IMR-90 (cell line): ENCODE measurements at regions not wholly inside any gene's neighbourhood (a gene's known extent, or its start where the extent isn't known, plus 50 kb on each side); places are given as distances from the start of the nearest gene placed in this dataset.

Experiments
- ATAC-seq: fragments of 200-7000 bp; cut with Tn5 transposase; 2 replicates; pipeline ENCODE4 v1.9.1; 2020; ENCODE audit warnings: low read depth, mild to moderate bottlenecking, moderate library complexity
- BruUV-seq: library from RNA; stranded (reverse); fragments of 400-500 nt; replicated peaks from 2 replicates; lab custom pipeline; 2021; lab: Mats Ljungman, UMichigan
- CTCF ChIA-PET: fragments of 300-600 bp; formaldehyde crosslinking; extraction: SDS; loops from one replicate; lab custom pipeline; 2021; ENCODE audit warnings: antibody characterized with exemption; lab: Yijun Ruan, JAX
- POLR2A ChIA-PET: fragments of 300-600 bp; sonication (Branson Sonifier 250); formaldehyde crosslinking; loops from one replicate; lab custom pipeline; 2022; ENCODE audit warnings: antibody characterized with exemption; ENCODE audit not compliant: unreplicated experiment; lab: Charles Lee
- DNase-seq: peaks from one replicate; pipeline ENCODE4 v3.0.0; 2013
- H2AFZ ChIP-seq: replicated peaks from 2 replicates; pipeline ENCODE3; 2013; ENCODE audit warnings: low read length, mild to moderate bottlenecking; ENCODE audit not compliant: poor library complexity
- H2AK5ac ChIP-seq: 2 replicates; pipeline ENCODE4 v1.6.1; 2013; ENCODE audit warnings: low read depth, low read length, inconsistent platforms
- H2AK9ac ChIP-seq: replicated peaks from 2 replicates; pipeline ENCODE3; 2013; ENCODE audit warnings: mild to moderate bottlenecking, low read depth, low read length, moderate library complexity; ENCODE audit not compliant: poor library complexity
- H2BK120ac ChIP-seq: 2 replicates; pipeline ENCODE4 v1.6.1; 2013; ENCODE audit warnings: low read depth, low read length, inconsistent platforms
- H2BK15ac ChIP-seq: 3 replicates; pipeline ENCODE4 v1.6.1; 2013; ENCODE audit warnings: low read depth, low read length, inconsistent platforms
- H2BK20ac ChIP-seq: 2 replicates; pipeline ENCODE4 v1.6.1; 2013; ENCODE audit warnings: low read depth, mild to moderate bottlenecking, inconsistent platforms, low read length, moderate library complexity
- H2BK5ac ChIP-seq: 2 replicates; pipeline ENCODE4 v1.6.1; 2013; ENCODE audit warnings: mild to moderate bottlenecking, low read depth, low read length, inconsistent platforms; ENCODE audit not compliant: poor library complexity, severe bottlenecking
- H3K14ac ChIP-seq: replicated peaks from 2 replicates; pipeline ENCODE4 v1.6.1; 2013; ENCODE audit warnings: low read depth, low read length, inconsistent platforms
- H3K18ac ChIP-seq: 2 replicates; pipeline ENCODE4 v1.6.1; 2013; ENCODE audit warnings: low read depth, low read length, control low read depth
- H3K23ac ChIP-seq: 2 replicates; pipeline ENCODE4 v1.6.1; 2013; ENCODE audit warnings: low read depth, low read length, inconsistent platforms
- H3K27ac ChIP-seq: 2 replicates; pipeline ENCODE4 v1.5.1; 2013; ENCODE audit warnings: mild to moderate bottlenecking, control low read depth, low read length; ENCODE audit not compliant: insufficient read depth
- H3K27me3 ChIP-seq: 2 replicates; pipeline ENCODE4 v1.6.1; 2013; ENCODE audit warnings: low read length; ENCODE audit not compliant: control insufficient read depth, insufficient read depth
- H3K36me3 ChIP-seq: 2 replicates; pipeline ENCODE4 v1.6.1; 2013; ENCODE audit warnings: low read length, mixed read lengths; ENCODE audit not compliant: control insufficient read depth, insufficient read depth
- H3K4ac ChIP-seq: 2 replicates; pipeline ENCODE4 v1.6.1; 2013; ENCODE audit warnings: low read depth, low read length, inconsistent platforms
- H3K4me1 ChIP-seq: 2 replicates; pipeline ENCODE4 v1.6.1; 2013; ENCODE audit warnings: low read length, mixed read lengths; ENCODE audit not compliant: control insufficient read depth, insufficient read depth
- H3K4me2 ChIP-seq: 2 replicates; pipeline ENCODE4 v1.6.1; 2013; ENCODE audit warnings: low read depth, mild to moderate bottlenecking, control low read depth, low read length, moderate library complexity
- H3K4me3 ChIP-seq: 2 replicates; pipeline ENCODE4 v1.5.1; 2013; ENCODE audit warnings: low read depth, mild to moderate bottlenecking, control low read depth, low read length, moderate library complexity; ENCODE audit not compliant: insufficient read depth
- H3K56ac ChIP-seq: 2 replicates; pipeline ENCODE4 v1.6.1; 2013; ENCODE audit warnings: low read length, inconsistent platforms; ENCODE audit not compliant: insufficient read depth; ENCODE audit errors: extremely low read depth
- H3K79me1 ChIP-seq, 2 experiments: 2 replicates each; pipeline ENCODE4 v1.6.1; 2013; ENCODE audit warnings: low read length in 2 of 2, inconsistent platforms in 1 of 2, low read depth in 1 of 2
- H3K9ac ChIP-seq: 2 replicates; pipeline ENCODE4 v1.6.1; 2013; ENCODE audit warnings: low read depth, low read length, control low read depth
- H3K9me1 ChIP-seq: 2 replicates; pipeline ENCODE4 v1.6.1; 2013; ENCODE audit warnings: low read length, inconsistent platforms; ENCODE audit not compliant: insufficient read depth
- H3K9me3 ChIP-seq: 2 replicates; pipeline ENCODE4 v1.6.1; 2013; ENCODE audit warnings: low read length; ENCODE audit not compliant: control insufficient read depth, insufficient read depth
- H4K20me1 ChIP-seq: 2 replicates; pipeline ENCODE4 v1.6.1; 2013; ENCODE audit warnings: low read length, inconsistent platforms; ENCODE audit not compliant: insufficient read depth
- H4K5ac ChIP-seq: 2 replicates; pipeline ENCODE4 v1.6.1; 2013; ENCODE audit warnings: mild to moderate bottlenecking, low read depth, low read length, control low read depth
- H4K8ac ChIP-seq, 2 experiments: 2 replicates each; pipeline ENCODE4 v1.6.1; 2013; ENCODE audit warnings: low read depth in 2 of 2, low read length in 2 of 2, control low read depth in 1 of 2, inconsistent platforms in 1 of 2
- H4K91ac ChIP-seq: 2 replicates; pipeline ENCODE4 v1.6.1; 2013; ENCODE audit warnings: low read depth, low read length, inconsistent platforms; ENCODE audit not compliant: insufficient read depth
- CEBPB ChIP-seq: IDR thresholded peaks from 2 replicates; pipeline ENCODE4 v1.6.1; 2012; ENCODE audit warnings: low read depth, low read length, improper control_type of control experiment
- CHD1 ChIP-seq: IDR thresholded peaks from 2 replicates; pipeline ENCODE4 v1.6.1; 2012; ENCODE audit warnings: low read depth, low read length, improper control_type of control experiment
- NFE2L2 ChIP-seq: fragments of 150-350 bp; IDR thresholded peaks from 2 replicates; pipeline ENCODE4 v1.6.1; 2016; ENCODE audit warnings: low read depth, mild to moderate bottlenecking, low read length
- WGBS, 2 experiments: methylation state at CpG; one replicate each; pipeline versions ENCODE4 v1.1.5 to v1.1.7; 2013; ENCODE audit warnings: missing lambda C conversion rate in 2 of 2; ENCODE audit not compliant: insufficient read length in 1 of 2; ENCODE audit errors: extremely low coverage in 2 of 2; 5-methylcytosine and 5-hydroxymethylcytosine counted together
- dilution Hi-C: fragments of 300-500 bp; cut with HindIII; formaldehyde crosslinking; loops from one replicate; pipeline ENCODE4 v1.14.3; 2018; ENCODE audit warnings: low sequenced_read_pairs; ENCODE audit not compliant: unreplicated experiment
- in situ Hi-C: fragments of 300-500 bp; cut with MboI; formaldehyde crosslinking; loops from 3 replicates; pipeline ENCODE4 v1.14.3; 2019; ENCODE audit warnings: low sequenced_read_pairs, inconsistent platforms, mixed read lengths
- intact Hi-C: fragments of 100-400 bp; cut with micrococcal nuclease; formaldehyde crosslinking; loops from 2 replicates; pipeline ENCODE4 v1.10.0; 2022

DNA sequence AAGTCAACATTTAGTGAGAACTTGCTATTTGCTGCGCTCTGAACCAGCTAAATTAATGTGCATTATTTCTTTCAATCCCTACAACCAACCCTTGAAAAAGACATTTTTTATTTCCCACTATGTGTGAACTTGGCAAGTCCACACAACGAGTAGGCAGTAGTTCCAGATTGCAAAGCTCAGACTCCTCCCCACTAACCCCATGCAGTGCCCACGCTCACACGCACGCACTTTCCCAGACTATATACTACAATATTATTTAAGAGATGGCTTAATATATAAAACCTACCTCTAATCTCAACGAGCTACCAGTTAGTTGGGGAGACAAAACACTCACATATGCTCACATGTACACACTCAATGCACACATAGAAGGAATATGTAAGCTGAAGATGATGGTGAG lies 671.2 kb downstream of the LMO4 start:
- dilution Hi-C loops (no loop called here), in situ Hi-C loops (no loop called here), intact Hi-C loops (no loop called here)
- ChIA-PET CTCF (no interaction called here), POLR2A (no interaction called here)
- H3K36me3 ChIP-seq = no peaks in the 10 kb centered on the region
- no peak for ATAC-seq
- H2BK5ac ChIP-seq = no peak overlapping the region
- TF ChIP-seq CEBPB (no peak), CHD1 (no peak), NFE2L2 (no peak)
- no peaks in the 10 kb centered on the region; the same call in 1 of the 2 replicates for H3K9me1 ChIP-seq
- no peak overlapping the region for H2AFZ ChIP-seq
- no peak overlapping the region for H3K27ac ChIP-seq
- H3K79me1 ChIP-seq = no peaks in the 10 kb centered on the region
- no peak overlapping the region for H3K18ac ChIP-seq
- no peak overlapping the region for H2BK20ac ChIP-seq
- BruUV-seq = no TSS peak
- no peaks in the 10 kb centered on the region for H4K20me1 ChIP-seq
- no peak overlapping the region for H3K9ac ChIP-seq
- no peak overlapping the region for H3K4ac ChIP-seq
- no peaks in the 10 kb centered on the region for H3K4me1 ChIP-seq
- no peaks in the 10 kb centered on the region for H3K9me3 ChIP-seq
- H4K91ac ChIP-seq = no peak overlapping the region
- no peak overlapping the region for H2BK120ac ChIP-seq
- no peak overlapping the region for H2AK5ac ChIP-seq
- no peaks in the 10 kb centered on the region for H3K27me3 ChIP-seq
- no peak overlapping the region for H3K23ac ChIP-seq
- WGBS, 2 experiments = no CpG with 5 or more reads among the region's 6 CpGs
- no peak overlapping the region for H3K14ac ChIP-seq
- DNase-seq = no peak
- no peak overlapping the region for H4K8ac ChIP-seq
- no peak overlapping the region for H2AK9ac ChIP-seq
- no peak overlapping the region for H4K5ac ChIP-seq
- H3K4me3 ChIP-seq = no peak overlapping the region
- H2BK15ac ChIP-seq = no peak overlapping the region
- no peak overlapping the region for H3K56ac ChIP-seq
- H3K4me2 ChIP-seq = no peak overlapping the region
